ENCODE measurements at regions not wholly inside any gene's neighbourhood (a gene's known extent, or its start where the extent isn't known, plus 50 kb on each side); places are given as distances from the start of the nearest gene placed in this dataset.

DNA sequence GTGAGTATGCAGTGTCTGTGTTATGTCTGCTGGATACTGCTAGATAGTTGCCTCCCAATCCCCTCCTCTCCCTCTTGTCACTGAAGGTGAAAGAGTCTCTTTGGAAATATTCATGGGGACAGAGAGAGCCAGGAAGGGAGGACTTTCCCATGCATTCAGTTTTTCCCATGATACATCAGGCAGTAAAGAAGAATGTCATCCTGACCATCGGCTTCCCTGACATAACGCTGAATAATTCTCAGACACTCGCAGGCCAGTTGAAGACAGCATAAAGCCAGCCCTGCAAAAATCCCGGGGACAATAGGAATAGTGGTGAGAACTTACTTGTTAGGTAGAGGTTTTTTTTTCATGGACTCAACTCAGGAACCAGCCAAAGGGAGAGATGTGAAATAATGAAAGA, 58.1 kb downstream of the KLF4 start:
- DNase-seq: no peak

DNA sequence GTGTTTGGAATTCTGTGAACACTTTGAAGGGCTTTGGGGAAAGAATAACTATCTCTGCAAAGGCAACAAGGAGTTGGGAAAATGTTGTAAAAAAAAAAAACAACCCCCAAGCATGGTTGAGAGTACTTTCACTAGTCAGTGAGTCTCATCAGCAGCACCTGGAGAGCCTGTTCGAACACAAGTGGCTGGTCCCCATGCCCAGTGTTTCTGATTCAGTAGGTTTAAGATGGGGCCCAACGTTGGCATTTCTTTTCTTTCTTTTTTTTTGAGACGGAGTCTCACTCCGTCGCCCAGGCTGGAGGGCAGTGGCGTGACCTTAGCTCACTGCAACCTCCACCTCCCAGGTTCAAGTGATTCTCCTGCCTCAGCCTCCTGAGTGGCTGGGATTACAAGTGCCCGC, 59.5 kb downstream of the KLF4 start:
- DNase-seq: no peak

DNA sequence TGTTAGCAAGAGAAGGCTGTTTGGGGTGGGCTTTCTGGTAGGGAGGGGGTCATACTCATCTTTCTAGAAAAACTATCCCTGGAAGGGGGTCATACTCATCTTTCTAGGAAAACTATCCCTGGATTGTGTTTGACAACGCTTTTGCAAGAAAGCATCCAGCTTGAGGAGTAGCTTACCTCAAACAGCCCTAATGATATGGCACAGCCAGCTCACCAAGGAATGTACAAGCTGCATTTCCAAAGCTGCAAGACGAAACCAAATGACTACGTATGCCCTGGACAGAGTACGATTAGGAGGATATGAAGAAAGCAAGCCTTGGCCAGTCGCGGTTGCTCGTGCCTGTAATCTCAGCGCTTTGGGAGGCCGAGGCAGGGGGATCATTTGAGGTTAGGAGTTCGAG, 63.4 kb downstream of the KLF4 start:
- DNase-seq: no peak

DNA sequence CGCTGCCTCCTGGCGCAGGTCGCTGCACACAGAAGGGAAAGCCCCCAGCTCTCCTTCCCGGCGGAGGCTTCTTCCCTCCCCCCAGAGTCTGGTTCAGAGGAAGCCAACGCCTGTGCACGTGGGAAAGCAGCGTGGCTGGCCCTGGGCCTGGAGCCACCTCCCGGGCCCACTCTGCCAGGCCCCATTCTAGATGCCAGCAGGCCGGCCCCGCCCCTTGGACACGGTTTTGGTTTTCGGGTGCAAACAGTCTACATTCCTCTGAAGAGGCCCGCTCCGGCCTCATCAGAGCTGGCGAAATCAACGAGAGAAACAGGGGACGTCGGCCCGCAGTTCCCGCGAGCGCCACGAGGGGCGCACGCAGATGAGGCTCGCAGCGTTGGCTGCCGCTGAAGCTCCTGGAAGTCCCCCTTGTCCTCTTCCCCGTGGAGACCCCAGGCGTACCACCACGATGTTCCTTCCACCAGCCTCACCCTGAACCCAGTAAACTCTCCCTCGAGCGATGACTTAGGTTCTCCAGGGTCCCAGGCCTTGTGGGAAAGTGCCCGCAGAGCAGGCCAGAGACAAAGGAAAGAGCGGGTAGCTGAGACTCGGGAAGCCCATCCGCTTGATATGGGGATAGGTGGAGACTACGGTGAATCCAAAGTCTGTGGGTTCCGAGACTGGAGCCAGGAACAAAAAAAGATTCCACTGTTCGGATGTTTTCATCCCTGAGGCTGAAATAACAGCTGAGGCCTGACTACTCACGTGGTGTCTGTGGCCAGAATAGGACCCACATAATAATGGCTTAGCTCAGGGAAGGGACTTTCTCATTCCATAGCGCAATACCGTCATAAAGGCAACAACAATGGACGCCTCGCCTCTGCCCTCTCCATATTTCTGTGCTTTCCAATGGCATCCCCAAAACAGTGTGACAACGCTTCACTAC, 64.2 kb downstream of the KLF4 start:
- peak; percentile 18 to 26 for DNase-seq

DNA sequence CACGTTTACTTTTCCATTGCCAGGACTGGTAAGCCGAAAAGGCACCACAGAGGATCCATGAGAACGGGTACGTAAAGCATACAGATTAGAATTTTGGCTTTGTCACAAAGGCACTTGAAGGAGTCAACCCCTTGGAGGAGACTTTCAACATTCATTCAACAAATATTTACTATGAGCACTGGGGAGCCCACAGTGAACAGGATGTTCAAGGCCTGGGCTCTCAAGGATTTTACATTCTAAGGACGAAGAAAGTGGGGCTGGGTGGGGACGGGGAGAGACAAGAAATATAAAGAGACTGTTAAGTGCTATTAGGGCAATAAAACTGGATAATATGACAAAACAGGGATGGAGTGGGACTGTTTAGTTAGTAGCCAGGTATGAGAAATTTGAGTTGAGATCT, 66.0 kb downstream of the KLF4 start:
- no peak for DNase-seq

DNA sequence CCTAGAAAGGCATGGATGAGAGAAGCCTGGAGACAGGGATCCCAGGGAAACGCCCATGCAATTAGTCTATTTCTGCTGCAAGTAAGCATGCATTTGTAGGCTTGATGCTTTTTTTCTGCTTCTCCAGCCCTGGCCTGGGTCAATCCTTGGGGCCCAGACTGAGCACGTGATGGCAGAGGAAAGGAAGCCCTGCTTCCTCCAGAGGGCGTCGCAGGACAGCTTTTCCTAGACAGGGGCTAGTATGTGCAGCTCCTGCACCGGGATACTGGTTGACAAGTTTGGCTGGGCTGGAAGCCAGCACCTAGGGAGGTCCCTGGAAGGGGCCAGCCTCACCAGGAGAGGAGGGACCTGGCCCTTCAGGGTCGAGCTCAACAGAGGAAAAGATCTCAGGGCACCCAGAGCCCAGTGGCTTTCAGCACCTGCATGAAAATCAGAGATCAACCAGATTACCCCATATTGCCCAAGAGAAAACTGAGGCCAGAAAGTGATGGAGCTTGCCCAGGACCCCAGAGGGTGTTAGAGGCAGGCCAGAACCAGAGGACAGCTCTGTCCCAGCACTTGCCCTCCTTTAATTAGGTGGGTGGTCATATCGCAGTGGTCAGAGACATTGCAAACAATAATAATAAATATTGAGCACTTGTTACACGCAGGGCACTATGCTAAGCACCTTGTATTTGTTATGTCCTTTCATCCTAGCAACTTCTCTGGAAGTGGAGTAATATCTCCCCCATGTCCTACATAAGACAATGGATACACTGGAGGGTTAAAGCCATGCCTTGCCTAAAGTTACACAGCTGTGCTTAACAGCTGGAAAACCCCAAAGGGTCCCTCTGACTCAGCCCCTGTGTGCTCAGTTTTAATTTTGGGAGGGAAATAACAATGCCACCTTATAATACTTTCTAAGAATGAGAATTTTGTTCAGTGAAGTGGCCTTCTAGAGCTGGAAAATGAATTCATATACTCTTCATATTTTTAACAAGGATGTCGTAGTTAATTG, 67.1 kb downstream of the KLF4 start:
- DNase-seq: no peak

DNA sequence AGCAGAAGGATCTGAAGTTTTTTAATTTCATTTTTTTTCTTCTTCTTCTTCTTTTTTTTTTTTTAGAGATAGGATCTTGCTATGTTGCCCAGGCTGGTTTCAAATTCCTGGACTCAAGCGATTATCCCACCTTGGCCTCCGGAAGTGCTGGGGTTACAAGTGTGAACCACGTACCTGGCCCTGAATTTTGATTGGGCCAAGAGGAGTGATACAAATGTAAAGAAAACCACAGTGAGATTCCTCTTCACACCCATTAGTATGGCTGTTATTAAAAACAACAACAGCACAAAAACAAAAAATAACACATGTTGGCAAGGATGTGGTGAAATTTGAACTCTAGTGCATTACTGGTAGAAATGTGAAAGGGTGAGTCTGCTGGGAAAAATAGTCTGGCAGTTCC, 79.1 kb downstream of the KLF4 start:
- DNase-seq: no peak

DNA sequence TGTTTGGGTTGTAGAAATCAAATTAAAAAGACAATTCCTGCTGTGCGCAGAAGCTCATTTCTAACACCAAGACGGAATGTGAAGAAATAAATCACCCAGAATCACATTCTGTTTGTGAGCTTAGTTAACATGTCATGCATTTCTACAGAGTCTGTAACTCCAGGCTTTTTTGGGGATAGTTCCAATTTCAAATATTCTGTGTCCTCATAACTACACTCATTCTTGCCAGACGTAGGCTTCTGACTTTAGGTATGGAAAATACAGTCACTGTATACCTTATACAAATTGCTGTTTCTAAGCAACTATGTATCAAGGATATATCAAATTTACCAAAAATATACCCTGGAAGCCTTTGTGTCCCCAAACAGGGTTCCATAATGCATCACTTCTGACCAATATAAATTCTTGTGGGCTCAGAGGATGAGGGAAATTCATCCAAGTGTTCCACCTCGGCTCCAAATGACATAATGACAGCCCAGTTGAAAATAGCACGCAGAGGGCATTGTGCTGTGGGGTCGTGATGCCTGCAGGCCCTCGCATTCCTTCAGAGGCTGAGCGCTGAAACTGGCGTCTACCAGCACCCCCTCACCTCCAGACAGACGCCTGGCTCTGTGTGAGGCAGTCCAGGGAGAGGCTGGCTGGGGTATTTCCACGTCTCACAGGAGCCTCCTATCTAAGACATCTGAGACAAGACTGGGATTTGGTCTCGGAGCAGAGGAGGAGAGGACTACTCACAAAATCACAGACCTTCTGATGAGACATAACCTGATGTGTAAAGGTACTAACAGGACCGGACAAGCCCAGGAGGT, 79.8 kb downstream of the KLF4 start:
- no peak for DNase-seq

DNA sequence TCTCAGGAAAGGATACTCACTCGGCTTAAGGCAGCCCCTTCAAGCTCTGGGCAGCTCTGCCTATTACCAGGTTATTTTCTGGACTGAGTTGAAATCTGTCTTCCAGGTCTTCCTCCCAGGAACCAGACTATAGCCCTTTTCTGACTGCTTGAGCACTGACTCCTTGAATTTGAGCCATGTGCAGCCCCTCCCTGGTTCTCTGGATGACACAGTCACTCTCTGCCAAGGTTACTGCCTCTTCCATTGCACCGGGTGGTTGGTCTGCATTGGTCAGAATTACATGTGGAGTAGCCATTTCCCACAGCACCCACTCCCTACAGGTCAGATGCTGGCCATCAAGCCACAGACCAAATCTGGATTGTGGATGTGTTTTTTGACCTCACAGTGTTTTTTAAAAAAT, 81.9 kb downstream of the KLF4 start:
- no peak for DNase-seq

DNA sequence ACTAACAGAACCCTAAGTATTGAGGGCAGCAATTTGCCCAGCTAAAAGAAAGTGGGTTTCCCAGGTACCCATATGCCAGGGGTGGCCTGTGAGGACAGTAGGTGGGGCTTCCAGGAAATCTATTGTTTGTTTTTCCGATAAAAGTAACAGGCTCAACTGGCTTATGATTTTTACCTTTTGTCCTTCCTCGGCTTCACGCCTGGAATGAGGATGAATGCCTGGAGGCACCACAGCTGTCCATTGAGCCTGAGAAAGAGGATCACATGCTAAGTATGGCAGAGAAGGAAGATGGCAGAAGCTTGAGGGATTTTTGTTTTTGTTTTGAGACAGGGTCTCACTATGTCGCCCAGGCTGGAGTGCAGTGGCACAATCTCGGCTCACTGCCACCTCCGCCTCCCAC, 84.1 kb downstream of the KLF4 start:
- DNase-seq: no peak

DNA sequence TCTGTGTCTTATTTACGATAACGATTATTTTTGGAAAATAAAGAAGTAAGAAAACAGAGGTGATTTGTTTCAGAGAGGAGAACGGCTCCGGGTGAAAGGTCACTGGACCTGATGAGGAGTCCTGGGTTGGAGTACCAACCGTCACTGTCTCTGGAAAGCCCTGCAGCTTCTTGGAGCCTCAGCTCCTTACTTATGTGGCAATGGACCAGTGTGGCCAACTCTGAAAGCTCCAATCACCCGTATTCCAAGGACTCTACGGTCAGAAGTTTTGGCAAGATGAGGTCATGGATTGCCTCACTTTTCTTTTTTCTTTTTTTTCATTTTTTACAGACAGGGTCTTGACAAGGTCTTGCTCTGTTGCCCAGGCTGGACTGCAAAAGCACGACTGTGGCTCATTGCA, 84.8 kb downstream of the KLF4 start:
- no peak for DNase-seq

DNA sequence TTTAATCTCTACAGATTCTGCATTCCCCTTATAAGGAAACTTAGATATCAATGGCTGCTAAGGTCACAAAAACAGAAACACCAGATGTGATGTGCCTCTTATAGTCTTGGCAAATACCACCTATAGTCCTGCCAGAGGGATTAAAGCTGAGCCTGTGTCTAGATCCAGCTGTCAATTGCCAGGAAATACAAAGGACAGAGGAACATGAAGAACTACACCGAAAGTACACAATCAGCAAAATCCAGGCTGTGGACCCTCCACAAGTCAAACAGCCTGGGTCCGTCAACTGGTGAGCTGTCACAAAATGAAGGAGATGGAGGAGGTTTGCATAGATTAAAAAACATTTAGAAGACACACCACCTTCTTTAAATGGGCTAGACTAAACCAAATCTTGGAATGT, 85.4 kb downstream of the KLF4 start:
- DNase-seq: no peak

DNA sequence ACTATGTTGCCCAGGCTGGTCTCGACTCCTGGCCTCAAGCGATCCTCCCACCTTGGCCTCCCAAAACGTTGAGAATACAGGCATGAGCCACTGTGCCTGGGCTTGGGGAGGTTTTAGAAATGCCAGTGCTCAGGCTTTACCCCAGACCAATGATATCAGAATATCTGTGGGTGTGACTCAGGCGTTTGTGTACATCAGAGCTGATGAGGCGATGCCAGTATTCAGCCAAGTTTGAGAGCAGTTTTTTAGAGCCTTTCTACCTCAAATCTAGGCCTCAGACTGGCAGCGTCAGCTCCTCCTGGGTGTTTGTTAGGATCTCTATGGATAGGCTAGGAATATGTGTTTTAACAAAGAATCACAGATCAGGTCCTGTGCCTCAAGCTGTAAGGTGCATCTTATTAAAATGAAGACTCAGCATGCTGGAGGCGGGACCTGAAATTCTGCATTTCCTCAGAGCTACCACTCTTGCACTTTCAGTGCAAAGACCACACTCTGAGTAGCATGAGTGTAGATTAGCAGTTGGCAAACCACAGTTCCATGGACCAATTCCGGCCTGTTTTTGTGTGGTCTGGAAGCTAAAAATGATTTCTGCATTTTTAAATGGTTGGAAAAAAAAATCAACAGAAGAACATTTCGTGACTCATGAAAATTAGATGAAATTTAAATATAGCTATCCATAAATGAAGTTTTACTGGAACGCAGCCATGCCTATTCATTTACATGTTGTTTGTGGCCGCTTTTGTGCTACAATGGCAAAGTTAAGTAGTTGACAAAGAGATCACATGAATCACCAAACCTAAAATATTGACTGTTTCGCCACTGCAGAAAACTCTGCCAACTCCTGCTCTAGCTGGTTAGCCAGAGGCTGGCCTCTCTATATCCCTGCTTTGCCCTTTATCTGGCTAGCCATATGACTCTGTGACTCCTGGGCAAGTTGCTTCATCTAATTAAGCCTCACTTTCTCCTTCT, 92.2 kb downstream of the KLF4 start:
- no peak for DNase-seq

DNA sequence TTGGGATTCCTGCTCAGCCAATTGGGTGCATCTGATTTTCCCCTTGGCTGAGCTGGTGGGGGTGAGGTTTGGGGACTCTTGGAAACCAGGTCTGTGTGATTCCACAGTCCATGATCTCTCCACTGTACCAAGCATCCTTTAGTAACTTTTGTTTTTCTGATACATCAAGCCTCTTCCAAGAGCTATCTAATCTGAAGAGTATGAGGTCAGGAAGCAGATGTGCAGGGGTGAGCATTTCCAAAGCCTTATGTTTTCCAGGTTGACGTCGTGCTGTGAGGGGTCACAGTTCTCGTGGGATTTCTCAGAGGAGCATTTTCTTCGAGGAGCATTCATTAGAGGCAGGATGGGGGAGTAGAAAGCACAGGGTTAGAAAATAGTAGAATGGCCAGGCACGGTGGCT, 95.3 kb downstream of the KLF4 start:
- DNase-seq: no peak

DNA sequence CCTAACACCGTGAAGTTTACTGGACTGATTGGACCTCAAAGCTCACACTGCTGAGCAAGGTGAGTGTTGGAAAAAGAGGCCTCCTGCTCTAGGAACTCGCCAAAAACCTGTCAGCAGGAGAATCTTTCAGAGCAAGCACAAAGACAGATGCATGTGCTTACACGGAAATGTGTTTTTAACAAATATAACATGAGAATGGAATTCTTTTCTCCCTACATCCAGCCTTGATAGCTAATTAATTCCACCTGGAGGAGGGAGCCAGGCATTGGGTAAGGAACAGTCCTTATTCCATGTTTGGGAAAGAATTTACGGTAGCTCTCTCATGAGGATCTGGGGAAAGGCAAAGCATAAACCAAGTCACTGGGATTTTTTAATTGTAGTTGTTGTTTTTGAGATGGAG, 98.8 kb downstream of the KLF4 start:
- DNase-seq: no peak

DNA sequence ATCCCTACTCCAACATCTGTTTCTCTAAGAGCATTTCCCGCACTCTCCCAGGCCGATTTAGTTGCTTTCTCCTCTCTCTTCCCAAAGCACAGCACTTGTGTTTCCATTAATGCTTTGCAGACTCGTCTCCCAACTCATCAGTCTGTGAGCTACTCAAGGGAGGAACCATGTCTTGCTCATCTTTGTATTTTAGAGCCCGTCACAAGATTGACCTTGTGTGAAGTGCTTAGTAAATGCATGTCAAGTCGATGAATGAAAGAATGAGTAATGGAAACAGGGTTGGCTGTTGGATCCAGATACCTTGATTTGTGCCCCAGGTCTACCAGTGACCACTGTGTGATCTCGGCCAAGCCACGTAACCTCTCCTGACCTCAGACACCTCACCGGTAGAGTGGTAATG, 99.3 kb downstream of the KLF4 start:
- DNase-seq: no peak

DNA sequence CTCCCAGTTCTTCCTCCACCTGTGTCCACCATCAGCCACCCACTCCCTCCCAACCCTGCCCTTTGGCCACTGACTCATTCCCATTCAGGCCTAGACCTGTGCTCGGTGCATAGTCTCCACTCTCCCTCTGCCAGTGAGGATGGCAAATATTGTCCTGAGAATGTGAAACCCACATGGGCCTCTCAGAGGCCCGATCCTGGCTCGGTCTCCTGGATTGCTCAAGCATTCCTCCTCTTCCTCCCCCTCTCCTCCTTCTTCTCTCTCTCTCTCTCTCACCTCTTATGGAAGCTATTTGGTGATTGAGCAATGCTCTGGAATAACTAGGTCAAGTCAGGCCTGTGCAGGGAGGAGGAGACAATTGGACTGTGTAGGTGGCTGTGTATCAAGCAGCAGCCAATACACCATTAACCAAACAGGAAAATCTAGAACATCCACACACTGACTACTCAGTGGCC, 99.9 kb downstream of the KLF4 start:
- no peak for DNase-seq

DNA sequence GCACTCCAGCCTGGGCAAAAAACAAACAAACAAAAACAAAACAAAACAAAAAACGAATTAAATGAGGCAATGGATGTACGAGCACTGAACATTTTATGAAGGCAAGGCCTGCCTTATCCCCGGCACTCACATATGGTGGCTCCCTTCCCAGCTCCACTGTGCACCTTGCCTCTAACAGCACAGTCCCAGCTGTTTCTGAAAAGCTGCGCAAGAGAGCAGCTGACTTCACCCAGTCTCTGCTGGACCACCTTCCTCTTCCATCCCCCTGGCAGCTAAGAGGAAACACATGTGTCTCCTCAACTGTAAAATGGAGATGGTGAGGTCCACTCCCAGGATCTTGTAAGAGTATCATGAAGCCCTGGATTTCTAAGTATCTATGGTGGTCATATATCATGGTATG, 100.7 kb downstream of the KLF4 start:
- DNase-seq: no peak

DNA sequence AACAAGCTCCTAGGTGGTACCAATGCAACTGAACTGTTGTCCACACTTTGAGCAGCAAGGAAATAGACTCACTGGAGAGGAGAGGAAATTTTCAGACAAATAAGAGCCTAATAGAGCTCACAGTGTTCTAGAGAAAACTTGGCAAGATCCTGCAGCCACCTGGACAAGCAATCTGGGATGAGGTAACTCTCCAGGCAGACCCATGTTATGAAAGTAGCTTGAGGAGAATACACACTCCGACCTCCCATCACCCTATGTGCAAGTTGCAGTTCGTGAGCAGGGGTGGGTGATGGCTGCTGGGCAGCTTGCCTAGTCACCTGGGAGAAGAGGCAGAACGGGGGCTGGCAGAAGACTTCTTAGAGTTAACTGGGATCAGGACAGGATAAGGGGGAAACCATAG, 102.2 kb downstream of the KLF4 start:
- DNase-seq: no peak

DNA sequence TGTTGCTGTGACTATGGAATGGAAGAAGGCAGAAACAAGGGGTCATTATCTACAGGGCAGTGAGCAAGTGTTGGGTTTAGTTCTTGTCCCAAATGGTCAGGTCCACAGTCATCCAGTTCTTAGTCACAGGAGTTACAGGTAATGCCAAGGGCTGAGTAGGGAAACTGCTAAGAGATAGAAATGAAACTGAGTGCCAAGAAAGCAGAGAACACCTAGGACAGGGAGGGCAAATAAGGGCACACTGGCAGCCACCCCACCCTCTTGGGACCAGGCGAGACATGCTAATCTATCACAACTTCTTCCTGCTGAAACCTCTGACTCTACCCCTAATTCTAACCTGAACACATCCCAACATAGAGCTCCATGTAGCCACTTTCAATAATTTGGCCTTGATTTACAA, 103.2 kb downstream of the KLF4 start:
- DNase-seq: no peak
